Activated CD4-positive, alpha-beta T cell treated with anti-CD3 and anti-CD28 coated beads, Interleukin-2, Interleukin-6, amounts not matched to agents 100 ng/mL and 50 ng/mL, durations not matched to agents 16 hours and 8 hours (primary cell): ENCODE measurements at regions not wholly inside any gene's neighbourhood (a gene's known extent, or its start where the extent isn't known, plus 50 kb on each side); places are given as distances from the start of the nearest gene placed in this dataset.

ENCODE experiments used
- DNase-seq: peaks from one replicate; pipeline ENCODE4 v3.0.0-alpha.2; 2020

DNA sequence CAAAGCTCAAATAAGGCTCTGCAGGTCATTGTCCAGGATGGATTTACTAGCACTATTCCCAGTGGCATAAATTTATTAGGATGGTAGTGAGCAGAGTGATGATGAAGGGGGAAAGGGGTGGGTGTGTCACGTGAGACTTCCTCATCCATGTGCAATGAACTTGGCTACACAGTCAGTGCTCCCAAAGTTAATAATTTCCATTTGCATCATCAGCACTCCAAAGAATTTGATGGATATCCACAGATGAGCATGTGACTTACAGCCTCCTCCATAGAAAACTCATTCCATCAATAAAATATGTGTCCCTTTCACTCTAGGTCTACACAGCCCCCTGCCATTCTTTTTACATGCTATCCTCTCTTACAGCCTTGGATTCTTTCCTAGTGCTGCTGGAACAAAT, 142.6 kb upstream of the PLPP4 start:
- DNase-seq: no peak

DNA sequence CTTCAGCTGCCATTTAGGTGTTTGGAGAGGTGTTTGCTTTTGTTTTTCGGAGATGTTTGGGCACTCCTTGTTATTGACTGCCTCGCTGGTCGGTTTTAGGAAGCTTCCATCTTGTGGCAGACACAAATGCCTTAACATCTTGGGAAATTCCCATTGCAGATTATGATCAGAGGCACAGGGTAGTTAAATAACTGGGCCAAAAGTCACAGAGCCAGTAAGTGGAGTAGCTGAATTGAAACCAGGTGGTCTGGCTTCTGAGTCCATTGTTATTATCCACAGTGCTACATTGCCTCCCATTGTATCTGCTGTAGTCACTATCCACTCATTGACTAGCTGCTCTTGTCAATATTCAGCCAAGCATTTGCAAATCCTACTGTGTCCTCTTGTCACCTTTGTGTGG, 138.2 kb upstream of the PLPP4 start:
- DNase-seq: no peak

DNA sequence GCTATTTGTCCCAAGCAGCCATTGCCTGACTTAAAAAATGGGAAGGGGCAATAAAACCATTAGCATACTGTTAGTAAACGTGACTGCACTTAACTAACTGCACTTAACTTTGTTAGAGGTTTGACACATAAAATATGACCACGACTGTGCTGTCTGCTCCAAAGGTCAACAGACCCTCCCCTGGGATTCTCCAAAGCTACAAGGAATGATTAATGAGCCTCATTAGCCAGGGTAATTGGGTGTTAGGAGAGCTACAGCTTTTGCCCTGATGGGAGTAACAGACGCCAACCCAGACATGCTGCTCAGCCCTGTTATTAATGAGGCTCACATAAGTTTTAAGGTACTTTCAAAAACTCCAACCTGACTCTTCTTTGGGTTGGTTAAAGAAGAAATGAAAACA, 129.4 kb upstream of the PLPP4 start:
- no peak for DNase-seq

DNA sequence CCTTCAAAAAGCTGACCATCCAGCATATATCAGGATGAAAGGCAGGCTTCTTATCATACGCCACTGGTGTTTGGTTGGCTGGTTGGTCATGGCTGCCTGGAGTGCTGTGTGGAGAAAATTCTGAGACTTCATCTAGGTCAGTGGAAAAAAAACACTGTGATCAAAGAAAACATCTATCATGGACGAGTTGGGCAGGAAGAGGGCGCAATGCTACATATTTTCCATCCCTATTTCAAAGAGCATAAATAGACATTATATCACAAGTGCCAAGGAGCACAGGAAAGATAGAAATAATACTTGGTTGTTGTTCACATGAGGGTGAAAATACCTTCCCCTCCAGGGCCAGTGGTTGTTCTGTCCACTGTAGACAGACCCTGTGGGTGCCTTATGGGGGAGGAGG, 128.4 kb upstream of the PLPP4 start:
- no peak for DNase-seq

DNA sequence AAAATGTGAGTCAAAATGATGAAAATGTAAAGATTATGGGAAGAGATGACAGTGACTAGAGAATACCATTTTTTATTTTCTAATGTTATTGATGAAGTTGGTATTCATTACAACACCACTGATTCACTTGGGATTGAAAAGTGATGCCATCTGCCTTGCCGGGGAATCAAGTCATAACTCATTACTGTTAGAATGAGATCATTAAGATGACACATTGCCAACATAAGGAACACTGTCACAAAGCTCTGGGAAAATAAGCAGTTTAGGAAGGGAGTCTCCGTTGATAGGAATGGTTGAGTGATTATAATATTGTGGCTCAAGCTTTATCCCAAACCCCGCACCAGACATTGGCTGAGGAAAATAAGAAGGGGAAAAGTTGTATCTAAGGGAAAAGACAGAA, 121.5 kb upstream of the PLPP4 start:
- no peak for DNase-seq

DNA sequence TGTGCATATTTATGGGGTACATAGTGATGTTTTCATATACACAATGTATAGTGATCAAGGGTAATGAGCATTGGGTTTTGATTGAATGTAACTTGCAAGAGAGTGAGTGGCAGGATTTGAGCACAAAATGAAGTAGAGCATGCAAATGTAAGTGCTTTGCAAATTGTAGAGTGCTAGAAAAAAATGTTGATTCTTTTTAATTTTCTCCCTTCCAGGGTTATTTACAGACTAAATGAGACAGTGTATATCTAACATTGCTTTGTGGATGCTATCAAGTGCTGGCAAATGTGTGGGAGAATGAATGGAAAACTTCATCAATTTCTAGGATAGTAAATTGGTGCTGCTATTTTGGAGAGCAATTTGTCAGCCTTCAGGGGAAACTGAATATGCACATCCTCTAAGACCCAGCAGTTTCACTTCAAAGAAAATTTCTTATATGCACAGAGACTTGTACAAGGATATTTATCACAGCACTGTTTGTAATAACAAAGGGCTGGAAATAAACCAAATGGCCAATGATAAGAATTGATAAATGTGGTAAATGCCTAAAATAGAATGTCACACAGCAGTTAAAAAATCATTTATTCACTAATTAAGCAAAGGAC, 120.6 kb upstream of the PLPP4 start:
- no peak for DNase-seq

DNA sequence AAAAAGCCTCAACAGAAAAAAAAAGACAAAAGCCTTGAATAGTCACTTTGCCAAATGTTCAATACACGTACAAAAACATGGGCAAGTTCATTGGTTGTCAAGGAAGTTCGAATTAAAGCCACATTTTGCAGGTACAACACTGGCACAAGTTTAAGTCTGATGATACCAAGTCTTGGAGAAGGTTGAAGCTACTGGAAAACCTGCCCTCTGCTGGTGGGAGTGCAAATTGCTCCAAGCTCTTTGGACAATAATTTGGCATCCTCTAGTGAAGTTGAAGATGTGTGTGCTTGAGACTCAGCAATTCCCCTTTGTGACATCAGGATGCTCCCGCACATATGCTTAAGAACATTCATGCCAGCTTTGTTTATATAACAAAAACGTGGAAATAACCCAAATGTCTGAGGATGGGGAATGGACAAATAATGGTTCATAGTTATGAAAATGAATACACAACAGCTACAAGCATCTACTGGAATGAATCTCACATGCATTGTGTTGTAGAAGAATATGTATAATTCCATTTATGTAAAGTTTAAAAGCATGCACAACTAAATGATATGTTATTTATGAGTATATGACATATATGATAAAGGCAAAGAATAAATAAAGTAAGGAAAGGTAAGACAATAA, 120.0 kb upstream of the PLPP4 start:
- peak; percentile 58 for DNase-seq

DNA sequence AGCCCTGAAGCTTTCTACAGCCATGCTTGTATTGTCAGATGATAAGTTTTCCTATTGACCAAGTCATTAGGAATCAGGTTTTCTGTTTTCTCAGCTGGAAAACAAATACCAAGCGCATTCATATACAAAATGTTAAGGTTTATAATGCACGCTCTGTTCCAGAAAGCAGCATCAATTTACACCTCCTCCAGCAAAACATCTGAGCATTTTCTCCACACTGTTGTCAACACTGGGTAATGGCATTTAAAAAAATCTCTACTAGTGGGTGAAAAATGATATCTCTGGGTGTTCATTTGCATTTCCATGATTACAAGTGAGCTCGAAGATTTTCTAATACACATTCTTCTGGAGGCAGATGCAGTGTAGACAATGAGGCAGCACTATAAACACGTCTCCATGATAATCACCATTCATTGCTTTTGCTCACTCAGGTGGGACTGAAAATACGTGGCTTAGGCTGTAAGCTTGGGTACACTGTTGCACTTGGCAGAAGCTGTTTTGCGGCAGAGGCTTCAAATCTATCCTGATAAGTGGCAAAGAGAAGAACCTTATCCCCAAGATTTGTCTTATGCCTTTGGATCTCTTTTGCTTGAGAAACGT, 114.8 kb upstream of the PLPP4 start:
- DNase-seq: no peak

DNA sequence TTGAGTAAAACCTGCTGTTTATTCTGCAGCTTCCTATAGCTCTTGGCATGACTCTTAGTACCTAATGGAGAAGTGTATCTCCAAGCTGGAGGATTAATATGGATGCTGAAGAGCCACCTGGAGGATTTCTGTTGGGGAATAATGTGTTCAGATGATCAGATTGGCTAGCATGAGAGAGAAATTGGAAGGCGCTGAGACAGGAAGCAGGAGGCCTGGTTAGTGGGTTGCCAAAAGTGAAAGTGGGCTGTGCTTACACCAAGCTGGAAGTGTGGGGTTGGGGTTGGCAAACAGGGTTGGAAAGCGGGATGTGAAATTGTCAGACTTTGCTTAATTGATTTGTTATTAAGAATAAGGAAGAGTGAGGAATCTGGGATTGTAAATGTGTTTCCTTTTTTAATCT, 111.8 kb upstream of the PLPP4 start:
- no peak for DNase-seq

DNA sequence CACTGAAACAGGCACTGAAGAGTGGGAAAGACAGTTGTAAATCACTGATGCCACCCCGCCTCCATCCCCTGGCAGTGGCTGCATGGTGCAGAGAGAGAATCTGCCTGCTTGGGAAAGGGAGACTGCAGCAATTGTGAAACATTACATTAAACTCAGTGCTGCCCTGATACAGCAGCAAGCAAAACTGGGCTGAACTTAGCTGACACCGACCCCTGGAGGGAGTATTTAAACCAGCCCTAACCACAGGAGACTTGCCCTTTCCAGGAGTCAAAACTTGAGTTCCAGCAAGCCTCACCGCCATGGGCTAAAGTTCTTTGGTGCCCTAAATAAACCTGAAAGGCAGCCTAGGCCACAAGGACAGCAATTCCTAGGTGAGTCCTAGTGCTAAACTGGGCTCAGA, 109.4 kb upstream of the PLPP4 start:
- DNase-seq: no peak

DNA sequence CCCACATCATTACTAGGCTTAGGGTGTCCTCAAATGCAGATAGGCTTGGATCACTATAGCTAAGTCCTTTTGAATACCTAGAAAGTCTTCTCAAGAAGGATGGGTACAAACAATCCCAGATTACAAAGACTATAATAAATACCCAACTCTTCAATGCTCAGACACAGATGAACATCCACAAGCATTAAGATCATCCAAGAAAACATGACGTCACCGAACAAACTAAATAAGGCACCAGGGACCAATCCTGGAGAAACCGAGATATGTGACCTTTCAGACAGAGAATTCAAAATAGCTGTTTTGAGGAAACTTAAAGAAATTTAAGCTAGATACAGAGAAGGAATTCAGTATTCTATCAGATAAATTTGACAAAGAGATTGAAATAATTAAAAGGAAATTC, 108.0 kb upstream of the PLPP4 start:
- DNase-seq: no peak

DNA sequence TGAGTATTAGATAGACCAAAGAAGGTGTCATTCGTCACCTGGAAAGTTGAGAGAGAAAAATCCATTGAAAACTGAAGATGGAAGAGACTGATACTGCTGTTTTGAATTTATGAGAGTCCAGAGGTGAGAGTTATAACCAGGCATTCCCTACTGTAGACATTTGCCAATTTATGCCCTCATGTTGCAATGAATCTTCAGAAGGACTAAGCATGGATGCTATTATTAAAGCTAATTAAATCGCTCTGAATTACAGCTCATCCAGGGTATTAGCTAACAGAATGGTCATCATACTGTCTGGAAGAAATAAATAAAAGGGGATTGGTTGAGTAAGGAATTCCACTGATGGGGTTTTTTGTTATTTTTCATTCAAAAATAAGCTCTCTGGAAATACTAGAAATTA, 101.6 kb upstream of the PLPP4 start:
- no peak for DNase-seq

DNA sequence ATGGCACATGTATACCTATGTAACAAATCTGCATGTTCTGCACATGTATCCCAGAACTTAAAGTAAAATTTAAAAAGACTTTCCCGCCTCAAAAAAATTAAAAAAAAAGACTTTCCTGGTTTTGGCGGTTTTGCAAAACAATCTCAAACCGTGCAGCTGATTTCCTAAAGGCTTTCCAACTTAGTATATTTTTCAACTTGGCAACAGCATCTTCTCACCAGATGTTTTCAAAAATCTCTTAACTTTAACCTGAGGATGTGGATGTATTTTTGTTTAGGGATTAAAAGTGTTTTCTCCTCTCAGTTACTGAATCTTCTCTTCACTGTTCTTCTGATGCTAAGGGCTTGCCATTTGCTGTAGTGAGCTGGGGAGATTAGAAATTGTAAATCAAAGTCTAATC, 96.5 kb upstream of the PLPP4 start:
- no peak for DNase-seq

DNA sequence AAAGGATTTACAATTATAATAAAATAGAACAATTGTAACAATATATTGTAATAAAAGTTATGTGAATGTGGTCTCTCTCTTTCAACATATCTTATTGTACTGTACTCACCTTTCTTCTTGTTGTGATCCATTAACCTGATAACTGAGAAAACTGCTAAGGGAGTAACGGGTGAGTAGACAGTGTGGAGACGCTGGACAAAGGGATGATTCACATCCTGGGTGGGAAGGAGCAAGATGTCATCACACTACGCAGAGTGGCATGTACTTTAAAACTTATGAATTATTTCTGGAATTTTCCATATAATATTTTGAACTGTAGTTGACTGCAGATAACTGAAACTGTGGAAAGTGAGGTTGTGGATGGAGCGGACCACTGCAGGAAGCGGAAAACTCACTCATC, 91.2 kb upstream of the PLPP4 start:
- no peak for DNase-seq

DNA sequence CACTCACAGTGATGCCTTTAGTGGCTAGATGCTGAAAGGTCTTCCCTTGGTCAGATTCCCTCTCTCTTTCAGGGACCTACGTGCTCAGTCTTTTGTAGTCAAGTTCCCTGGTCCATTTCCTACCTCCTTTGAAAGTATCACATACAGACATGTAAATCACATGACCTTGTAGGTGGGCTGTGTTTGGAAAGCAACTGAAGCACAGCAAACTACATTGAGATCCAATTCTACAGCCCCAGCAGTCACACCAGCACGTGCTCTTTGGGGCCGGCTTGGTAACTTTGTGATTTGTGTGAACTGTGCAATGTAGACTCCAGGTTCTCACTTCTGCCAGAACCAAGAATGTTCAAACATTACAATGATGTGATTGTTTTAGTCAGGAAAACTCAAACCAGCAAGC, 89.7 kb upstream of the PLPP4 start:
- DNase-seq: no peak

DNA sequence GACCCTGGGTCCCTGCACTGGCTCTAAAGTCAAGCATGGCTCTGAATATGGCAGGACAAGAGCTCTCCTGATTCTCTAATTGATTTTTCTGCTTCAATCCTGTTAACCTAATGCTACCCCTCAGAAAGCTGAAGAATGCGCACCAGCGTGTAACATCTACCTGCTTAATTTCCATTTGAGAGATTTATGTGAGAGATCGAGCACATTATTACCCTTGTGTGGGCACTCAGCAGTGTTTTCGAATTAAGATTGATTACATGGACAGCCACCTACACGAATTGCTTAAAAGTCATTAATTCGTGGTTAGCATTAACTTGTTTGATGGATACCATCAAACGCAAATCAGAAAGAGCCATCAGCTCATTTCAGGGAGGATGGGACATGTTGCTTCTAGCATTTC, 88.7 kb upstream of the PLPP4 start:
- DNase-seq: no peak

DNA sequence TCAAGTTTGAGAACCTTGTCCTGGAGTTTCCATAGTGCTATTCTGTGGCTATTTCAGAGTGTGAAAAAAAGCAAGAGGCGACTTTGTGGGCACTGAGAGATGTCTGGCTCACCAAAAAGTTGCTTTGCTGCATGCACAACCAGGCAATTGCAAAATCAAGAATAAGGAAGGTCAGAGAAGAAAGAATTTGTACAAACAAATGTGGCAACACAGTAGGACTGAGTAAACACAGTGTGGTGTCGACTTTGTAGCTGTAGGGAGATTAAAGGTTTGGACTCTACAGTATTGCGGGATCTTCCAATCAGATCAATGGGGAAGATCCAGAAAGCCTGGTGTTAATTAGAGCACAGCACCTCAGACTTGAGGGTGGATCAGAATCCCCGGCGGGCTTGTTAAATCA, 88.1 kb upstream of the PLPP4 start:
- no peak for DNase-seq

DNA sequence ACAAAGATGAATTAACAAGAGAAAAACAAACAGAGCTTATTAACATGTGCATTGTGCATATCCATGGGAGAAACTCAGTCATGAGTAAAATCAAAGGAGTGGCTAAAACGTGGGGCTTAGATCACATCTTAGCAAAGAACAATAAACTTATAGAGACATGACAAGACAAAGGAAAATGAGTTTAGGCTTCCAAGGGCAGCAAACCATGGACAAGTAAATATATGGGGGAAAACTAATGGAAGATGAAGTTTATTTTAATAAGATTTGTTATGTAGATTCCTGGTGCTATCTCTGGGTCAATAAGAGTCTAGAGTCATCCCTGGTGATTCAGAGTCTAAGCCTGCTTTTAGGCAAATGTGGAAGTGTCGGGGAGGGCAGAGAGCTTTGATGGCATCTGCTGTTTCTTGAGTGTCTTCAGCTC, 87.2 kb upstream of the PLPP4 start:
- DNase-seq: no peak

DNA sequence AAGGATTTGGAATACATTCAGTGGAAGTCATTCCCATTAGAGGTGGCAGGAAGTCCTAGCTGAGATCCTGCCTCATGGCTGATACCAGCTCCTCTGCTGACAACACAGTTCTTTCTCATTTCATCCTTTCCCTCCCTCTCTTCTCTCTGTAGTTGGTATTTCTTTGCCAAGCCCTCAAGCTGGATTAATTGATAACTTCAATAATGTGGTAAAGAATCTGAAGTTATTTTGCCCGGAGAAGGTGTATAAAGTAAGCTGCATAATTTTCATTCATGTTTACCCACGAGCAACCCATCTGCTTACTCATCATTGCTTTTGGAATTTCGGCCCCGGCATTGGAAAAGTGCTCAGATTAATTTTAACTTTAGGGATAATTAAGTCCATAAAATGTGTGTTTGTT, 85.2 kb upstream of the PLPP4 start:
- no peak for DNase-seq

DNA sequence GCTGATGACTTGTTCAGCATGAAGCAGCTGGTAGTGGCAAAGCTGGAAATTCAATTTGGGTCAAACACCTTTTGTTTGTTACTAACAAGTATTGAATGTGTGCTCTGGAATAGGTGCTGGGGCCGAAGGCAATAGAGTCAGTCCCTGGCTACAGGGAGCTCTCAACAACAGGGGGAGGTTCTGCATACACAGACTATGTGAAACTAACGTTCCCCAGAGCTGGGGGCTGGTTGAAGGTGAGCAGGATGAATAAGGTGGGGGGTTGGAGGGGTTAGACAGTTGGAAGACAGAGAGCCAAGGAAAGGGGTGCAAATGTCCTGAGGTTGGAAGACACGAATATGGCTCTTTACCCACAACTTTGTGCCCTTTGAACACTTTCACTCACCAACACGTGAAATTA, 84.1 kb upstream of the PLPP4 start:
- DNase-seq: no peak

DNA sequence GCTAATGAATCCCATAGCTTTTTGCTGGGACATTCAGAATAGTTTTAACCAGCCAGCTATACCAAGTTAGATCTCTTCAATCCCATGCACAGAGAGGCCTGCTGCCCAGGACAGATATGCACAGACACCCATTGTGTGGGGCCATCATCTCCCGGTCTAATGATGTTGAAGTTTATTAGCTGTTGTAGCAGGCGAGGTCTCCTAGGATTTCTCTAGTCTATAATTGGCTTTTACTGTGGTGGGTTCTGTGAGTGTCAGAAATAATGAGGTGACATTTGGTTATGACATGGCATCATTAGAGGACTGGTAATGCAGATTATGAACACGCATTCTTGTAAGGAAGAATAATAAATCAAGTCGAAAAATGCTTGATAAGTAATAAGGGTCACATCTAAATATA, 81.4 kb upstream of the PLPP4 start:
- no peak for DNase-seq

DNA sequence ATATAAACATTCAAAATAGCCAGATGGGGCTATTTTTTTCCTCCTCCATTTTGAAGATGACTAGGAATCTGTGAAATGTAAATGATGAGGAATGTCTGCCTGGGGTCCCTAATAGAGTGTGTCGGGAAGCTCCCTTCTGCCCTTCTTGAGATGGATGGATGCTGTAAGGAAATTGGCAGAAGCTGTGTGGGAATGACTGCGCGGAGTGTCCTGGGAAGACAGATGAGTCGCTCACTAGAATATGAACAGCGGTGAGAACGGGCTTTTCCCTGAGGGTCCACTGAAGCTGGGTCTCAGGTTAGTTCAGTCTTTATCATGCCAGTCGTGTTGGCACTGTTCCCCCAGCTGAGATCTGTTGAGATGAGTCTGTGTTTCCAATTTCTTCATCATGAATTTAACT, 75.1 kb upstream of the PLPP4 start:
- no peak for DNase-seq

DNA sequence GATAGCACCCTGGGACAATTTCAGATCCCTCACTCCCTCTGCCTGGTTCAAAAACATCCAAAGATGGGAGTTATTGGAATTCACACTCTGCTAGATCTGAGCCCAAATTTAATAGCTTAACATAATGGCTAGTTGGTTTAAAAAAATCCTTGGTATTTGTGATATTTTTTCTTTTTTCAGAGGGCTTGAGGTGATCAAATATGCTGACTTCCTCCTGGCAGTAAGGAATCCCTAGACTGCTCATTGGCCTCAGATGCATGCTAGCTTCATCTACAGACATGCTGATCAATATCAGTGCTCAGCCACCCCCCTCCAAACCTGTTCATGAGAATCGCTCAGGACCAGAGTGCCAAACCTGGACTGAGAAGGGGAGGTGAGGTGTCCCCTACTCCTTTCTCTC, 74.7 kb upstream of the PLPP4 start:
- no peak for DNase-seq

DNA sequence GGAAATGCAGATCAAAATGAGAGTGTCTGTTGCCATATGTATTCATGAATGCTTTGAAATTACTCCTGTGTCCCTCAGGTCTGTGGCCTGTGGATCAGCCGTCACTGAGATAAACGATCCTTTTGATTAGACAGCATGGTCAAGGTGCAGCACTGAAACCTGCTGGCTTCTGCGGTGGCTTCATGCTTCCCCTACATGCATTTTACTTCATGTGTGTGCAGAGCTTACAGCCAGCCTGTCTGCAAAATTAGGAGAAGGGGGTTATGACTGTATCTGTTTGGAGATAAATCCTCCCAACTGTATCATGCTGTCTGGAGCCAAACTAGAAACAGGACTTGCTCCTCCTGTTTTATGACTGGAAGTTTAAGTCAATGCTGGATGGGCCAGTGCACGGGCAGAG, 71.0 kb upstream of the PLPP4 start:
- DNase-seq: no peak

DNA sequence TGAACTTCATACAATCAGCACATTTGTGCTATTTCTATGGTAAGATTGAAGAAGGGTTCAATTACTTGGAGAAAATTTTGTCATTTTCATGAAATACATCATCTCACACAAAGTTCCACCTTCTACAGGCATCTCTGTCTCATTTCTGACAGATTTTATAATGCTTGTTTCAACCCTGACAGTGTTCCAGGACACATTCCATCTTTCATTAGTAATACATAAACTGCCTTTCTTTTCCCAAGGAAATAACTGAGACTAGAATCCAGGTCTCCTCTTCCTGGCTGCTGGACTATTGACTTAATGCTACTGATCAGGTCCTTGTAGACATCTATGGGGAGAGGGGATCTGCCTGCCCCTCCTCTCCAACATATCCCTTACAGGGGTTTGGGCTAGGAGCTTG, 70.1 kb upstream of the PLPP4 start:
- no peak for DNase-seq
